Naive thymus-derived CD4-positive, alpha-beta T cell (primary cell): ENCODE measurements at regions not wholly inside any gene's neighbourhood (a gene's known extent, or its start where the extent isn't known, plus 50 kb on each side); places are given as distances from the start of the nearest gene placed in this dataset.

Experiments
- ATAC-seq: fragments of 150-1000 bp; cut with Tn5 transposase; 2 replicates; pipeline ENCODE4 v1.10.0; 2021; ENCODE audit warnings: mild to moderate bottlenecking, moderate library complexity
- CTCF ChIA-PET: fragments of 350-600 bp; sonication (Branson Sonifier 250); formaldehyde crosslinking; loops from one replicate; lab custom pipeline; 2021; ENCODE audit warnings: antibody characterized with exemption; lab: Charles Lee
- POLR2A ChIA-PET: fragments of 350-600 bp; sonication (Branson Sonifier 250); formaldehyde crosslinking; loops from one replicate; lab custom pipeline; 2021; ENCODE audit warnings: antibody characterized with exemption, inconsistent platforms; lab: Charles Lee
- DNase-seq, 9 donors: peaks; one replicate each; pipeline versions ENCODE4 v3.0.0 to v3.0.0-alpha.2; 2020 to 2022; ENCODE audit warnings: mixed read lengths in 1 of 9
- H3K27ac ChIP-seq: one replicate; pipeline ENCODE4 v1.7.0; 2013; ENCODE audit warnings: mild to moderate bottlenecking, low read depth, low read length, moderate library complexity
- H3K27me3 ChIP-seq, 2 donors: one replicate each; pipeline ENCODE4 v1.7.0; 2013; ENCODE audit warnings: low read length in 2 of 2, mild to moderate bottlenecking in 2 of 2, moderate library complexity in 2 of 2; ENCODE audit not compliant: control insufficient read depth in 2 of 2, insufficient read depth in 2 of 2
- H3K36me3 ChIP-seq, 3 experiments: 1 replicate in 2 of 3; 2 replicates in 1 of 3; pipeline ENCODE4 v1.7.0; 2013; ENCODE audit warnings: low read length in 3 of 3, mild to moderate bottlenecking in 3 of 3, moderate library complexity in 1 of 3; ENCODE audit not compliant: insufficient read depth in 3 of 3, control insufficient read depth in 2 of 3
- H3K4me1 ChIP-seq, 2 donors: one replicate each; pipeline ENCODE4 v1.7.0; 2013; ENCODE audit warnings: low read length in 2 of 2, mild to moderate bottlenecking in 2 of 2, moderate library complexity in 1 of 2; ENCODE audit not compliant: control insufficient read depth in 2 of 2, insufficient read depth in 2 of 2
- H3K4me3 ChIP-seq: 2 replicates; pipeline ENCODE4 v1.7.0; 2013; ENCODE audit warnings: mild to moderate bottlenecking, low read length
- H3K9me3 ChIP-seq, 3 experiments: 1 replicate in 2 of 3; 2 replicates in 1 of 3; pipeline ENCODE4 v1.7.0; 2013; ENCODE audit warnings: low read length in 3 of 3; ENCODE audit not compliant: control insufficient read depth in 2 of 3
- H3K27ac Mint-ChIP-seq, 9 donors: one replicate each; pipeline ENCODE4 v1.8.0; 2020 to 2022; ENCODE audit warnings: mixed read lengths in 9 of 9, mild to moderate bottlenecking in 8 of 9, moderate library complexity in 5 of 9, inconsistent platforms in 2 of 9
- H3K27me3 Mint-ChIP-seq, 5 donors: one replicate each; pipeline ENCODE4 v1.8.0; 2021 to 2022; ENCODE audit warnings: mixed read lengths in 5 of 5, mild to moderate bottlenecking in 1 of 5
- H3K36me3 Mint-ChIP-seq, 5 donors: one replicate each; pipeline ENCODE4 v1.8.0; 2020 to 2022; ENCODE audit warnings: mixed read lengths in 5 of 5, mild to moderate bottlenecking in 3 of 5, inconsistent platforms in 1 of 5
- H3K4me1 Mint-ChIP-seq, 7 donors: one replicate each; pipeline ENCODE4 v1.8.0; 2020 to 2022; ENCODE audit warnings: mixed read lengths in 7 of 7, mild to moderate bottlenecking in 3 of 7, inconsistent platforms in 1 of 7
- H3K4me3 Mint-ChIP-seq, 10 donors: one replicate each; pipeline ENCODE4 v1.8.0; 2020 to 2022; ENCODE audit warnings: mild to moderate bottlenecking in 10 of 10, mixed read lengths in 10 of 10, moderate library complexity in 6 of 10, inconsistent platforms in 2 of 10
- H3K9me3 Mint-ChIP-seq, 11 donors: one replicate each; pipeline ENCODE4 v1.8.0; 2020 to 2022; ENCODE audit warnings: mixed read lengths in 11 of 11, mild to moderate bottlenecking in 4 of 11, inconsistent platforms in 1 of 11, moderate library complexity in 1 of 11
- intact Hi-C, 2 donors: fragments of 100-400 bp; cut with micrococcal nuclease; formaldehyde crosslinking; loops; one replicate each; pipeline ENCODE4 v1.15.1; 2023

DNA sequence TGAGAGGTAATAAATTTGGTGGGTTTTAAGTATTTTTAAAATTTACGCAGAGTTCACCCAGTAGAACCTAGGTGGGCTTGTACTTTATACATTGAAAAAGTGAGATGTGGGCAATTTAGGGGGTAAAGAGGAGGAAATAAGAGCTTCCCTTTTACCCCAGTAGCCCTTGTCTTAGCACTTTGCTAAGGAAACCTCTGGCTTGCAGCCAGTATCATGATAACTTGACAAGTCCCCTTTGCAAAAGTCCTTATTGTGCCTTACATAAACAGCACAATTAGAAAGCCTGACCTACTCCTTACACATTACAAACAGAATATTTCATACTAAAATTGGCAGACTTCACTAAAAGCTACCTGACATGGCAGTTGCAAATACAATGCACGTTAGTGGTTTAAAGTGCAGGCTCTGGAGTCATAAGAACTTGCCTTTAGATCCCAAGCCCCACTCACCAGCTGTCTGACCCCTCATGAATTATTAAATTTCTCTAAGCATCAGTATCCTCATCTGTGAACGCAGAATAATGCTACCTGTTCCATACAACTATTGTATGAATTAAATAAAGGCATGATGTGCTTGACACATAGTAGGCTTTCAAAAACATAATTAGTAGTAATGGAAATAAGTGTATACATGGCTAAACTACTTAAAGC lies 53.2 kb upstream of the NELL2 start:
- Histone ChIP-seq H3K4me3 (no peak overlapping the region), H3K4me1 (no peaks in the 10 kb centered on the region), H3K27me3 (no peaks in the 10 kb centered on the region), H3K27ac (no peak overlapping the region), H3K9me3 (no peaks in the 10 kb centered on the region), H3K36me3 (no peaks in the 10 kb centered on the region)
- Mint-ChIP-seq H3K4me3 (no peak overlapping the region), H3K9me3 (no peaks in the 10 kb centered on the region), H3K4me1 (peaks cover 0 to 5% (median 0%) of the 10 kb centered on the region in 7 donors), H3K27ac (no peak overlapping the region), H3K27me3 (peaks cover 0 to 10% (median 4%) of the 10 kb centered on the region in 5 donors), H3K36me3 (no peaks in the 10 kb centered on the region)
- ChIA-PET POLR2A (no interaction called here), CTCF (interaction anchor here (1.1 to 2.8 kb wide), 4 partner anchors 117 to 914 kb away, joined by 3 to 27 read pairs (median 8); no protein-coding TSS in a partner anchor)
- intact Hi-C loops, result no loop called here
- no peak for ATAC-seq
- no peak for DNase-seq
